IMR-90 (cell line): ENCODE measurements at regions not wholly inside any gene's neighbourhood (a gene's known extent, or its start where the extent isn't known, plus 50 kb on each side); places are given as distances from the start of the nearest gene placed in this dataset.

ENCODE experiments used
- ATAC-seq: fragments of 200-7000 bp; cut with Tn5 transposase; 2 replicates; pipeline ENCODE4 v1.9.1; 2020; ENCODE audit warnings: low read depth, mild to moderate bottlenecking, moderate library complexity
- BruUV-seq: library from RNA; stranded (reverse); fragments of 400-500 nt; replicated peaks from 2 replicates; lab custom pipeline; 2021; lab: Mats Ljungman, UMichigan
- CTCF ChIA-PET: fragments of 300-600 bp; formaldehyde crosslinking; extraction: SDS; loops from one replicate; lab custom pipeline; 2021; ENCODE audit warnings: antibody characterized with exemption; lab: Yijun Ruan, JAX
- POLR2A ChIA-PET: fragments of 300-600 bp; sonication (Branson Sonifier 250); formaldehyde crosslinking; loops from one replicate; lab custom pipeline; 2022; ENCODE audit warnings: antibody characterized with exemption; ENCODE audit not compliant: unreplicated experiment; lab: Charles Lee
- DNase-seq: peaks from one replicate; pipeline ENCODE4 v3.0.0; 2013
- H2AFZ ChIP-seq: replicated peaks from 2 replicates; pipeline ENCODE3; 2013; ENCODE audit warnings: low read length, mild to moderate bottlenecking; ENCODE audit not compliant: poor library complexity
- H2AK5ac ChIP-seq: 2 replicates; pipeline ENCODE4 v1.6.1; 2013; ENCODE audit warnings: low read depth, low read length, inconsistent platforms
- H2AK9ac ChIP-seq: replicated peaks from 2 replicates; pipeline ENCODE3; 2013; ENCODE audit warnings: mild to moderate bottlenecking, low read depth, low read length, moderate library complexity; ENCODE audit not compliant: poor library complexity
- H2BK120ac ChIP-seq: 2 replicates; pipeline ENCODE4 v1.6.1; 2013; ENCODE audit warnings: low read depth, low read length, inconsistent platforms
- H2BK15ac ChIP-seq: 3 replicates; pipeline ENCODE4 v1.6.1; 2013; ENCODE audit warnings: low read depth, low read length, inconsistent platforms
- H2BK20ac ChIP-seq: 2 replicates; pipeline ENCODE4 v1.6.1; 2013; ENCODE audit warnings: low read depth, mild to moderate bottlenecking, inconsistent platforms, low read length, moderate library complexity
- H2BK5ac ChIP-seq: 2 replicates; pipeline ENCODE4 v1.6.1; 2013; ENCODE audit warnings: mild to moderate bottlenecking, low read depth, low read length, inconsistent platforms; ENCODE audit not compliant: poor library complexity, severe bottlenecking
- H3K14ac ChIP-seq: replicated peaks from 2 replicates; pipeline ENCODE4 v1.6.1; 2013; ENCODE audit warnings: low read depth, low read length, inconsistent platforms
- H3K18ac ChIP-seq: 2 replicates; pipeline ENCODE4 v1.6.1; 2013; ENCODE audit warnings: low read depth, low read length, control low read depth
- H3K23ac ChIP-seq: 2 replicates; pipeline ENCODE4 v1.6.1; 2013; ENCODE audit warnings: low read depth, low read length, inconsistent platforms
- H3K27ac ChIP-seq: 2 replicates; pipeline ENCODE4 v1.5.1; 2013; ENCODE audit warnings: mild to moderate bottlenecking, control low read depth, low read length; ENCODE audit not compliant: insufficient read depth
- H3K27me3 ChIP-seq: 2 replicates; pipeline ENCODE4 v1.6.1; 2013; ENCODE audit warnings: low read length; ENCODE audit not compliant: control insufficient read depth, insufficient read depth
- H3K36me3 ChIP-seq: 2 replicates; pipeline ENCODE4 v1.6.1; 2013; ENCODE audit warnings: low read length, mixed read lengths; ENCODE audit not compliant: control insufficient read depth, insufficient read depth
- H3K4ac ChIP-seq: 2 replicates; pipeline ENCODE4 v1.6.1; 2013; ENCODE audit warnings: low read depth, low read length, inconsistent platforms
- H3K4me1 ChIP-seq: 2 replicates; pipeline ENCODE4 v1.6.1; 2013; ENCODE audit warnings: low read length, mixed read lengths; ENCODE audit not compliant: control insufficient read depth, insufficient read depth
- H3K4me2 ChIP-seq: 2 replicates; pipeline ENCODE4 v1.6.1; 2013; ENCODE audit warnings: low read depth, mild to moderate bottlenecking, control low read depth, low read length, moderate library complexity
- H3K4me3 ChIP-seq: 2 replicates; pipeline ENCODE4 v1.5.1; 2013; ENCODE audit warnings: low read depth, mild to moderate bottlenecking, control low read depth, low read length, moderate library complexity; ENCODE audit not compliant: insufficient read depth
- H3K56ac ChIP-seq: 2 replicates; pipeline ENCODE4 v1.6.1; 2013; ENCODE audit warnings: low read length, inconsistent platforms; ENCODE audit not compliant: insufficient read depth; ENCODE audit errors: extremely low read depth
- H3K79me1 ChIP-seq, 2 experiments: 2 replicates each; pipeline ENCODE4 v1.6.1; 2013; ENCODE audit warnings: low read length in 2 of 2, inconsistent platforms in 1 of 2, low read depth in 1 of 2
- H3K9ac ChIP-seq: 2 replicates; pipeline ENCODE4 v1.6.1; 2013; ENCODE audit warnings: low read depth, low read length, control low read depth
- H3K9me1 ChIP-seq: 2 replicates; pipeline ENCODE4 v1.6.1; 2013; ENCODE audit warnings: low read length, inconsistent platforms; ENCODE audit not compliant: insufficient read depth
- H3K9me3 ChIP-seq: 2 replicates; pipeline ENCODE4 v1.6.1; 2013; ENCODE audit warnings: low read length; ENCODE audit not compliant: control insufficient read depth, insufficient read depth
- H4K20me1 ChIP-seq: 2 replicates; pipeline ENCODE4 v1.6.1; 2013; ENCODE audit warnings: low read length, inconsistent platforms; ENCODE audit not compliant: insufficient read depth
- H4K5ac ChIP-seq: 2 replicates; pipeline ENCODE4 v1.6.1; 2013; ENCODE audit warnings: mild to moderate bottlenecking, low read depth, low read length, control low read depth
- H4K8ac ChIP-seq, 2 experiments: 2 replicates each; pipeline ENCODE4 v1.6.1; 2013; ENCODE audit warnings: low read depth in 2 of 2, low read length in 2 of 2, control low read depth in 1 of 2, inconsistent platforms in 1 of 2
- H4K91ac ChIP-seq: 2 replicates; pipeline ENCODE4 v1.6.1; 2013; ENCODE audit warnings: low read depth, low read length, inconsistent platforms; ENCODE audit not compliant: insufficient read depth
- CHD1 ChIP-seq: IDR thresholded peaks from 2 replicates; pipeline ENCODE4 v1.6.1; 2012; ENCODE audit warnings: low read depth, low read length, improper control_type of control experiment
- ELK1 ChIP-seq: fragments of 150-350 bp; IDR thresholded peaks from 2 replicates; pipeline ENCODE4 v1.6.1; 2016; ENCODE audit warnings: low read depth, mild to moderate bottlenecking, low read length, moderate library complexity, borderline replicate concordance
- MAFK ChIP-seq: IDR thresholded peaks from 2 replicates; pipeline ENCODE4 v1.6.1; 2012; ENCODE audit warnings: low read depth, low read length, improper control_type of control experiment
- MAZ ChIP-seq: IDR thresholded peaks from 2 replicates; pipeline ENCODE4 v1.6.1; 2012; ENCODE audit warnings: low read depth, mild to moderate bottlenecking, low read length, improper control_type of control experiment, moderate library complexity, borderline replicate concordance
- NFE2L2 ChIP-seq: fragments of 150-350 bp; IDR thresholded peaks from 2 replicates; pipeline ENCODE4 v1.6.1; 2016; ENCODE audit warnings: low read depth, mild to moderate bottlenecking, low read length
- POLR2A ChIP-seq: IDR thresholded peaks from 2 replicates; pipeline ENCODE4 v1.6.1; 2012; ENCODE audit warnings: mild to moderate bottlenecking, low read depth, low read length
- RAD21 ChIP-seq: IDR thresholded peaks from 2 replicates; pipeline ENCODE4 v1.6.1; 2012; ENCODE audit warnings: low read length, improper control_type of control experiment
- RCOR1 ChIP-seq: IDR thresholded peaks from 2 replicates; pipeline ENCODE4 v1.6.1; 2012; ENCODE audit warnings: mild to moderate bottlenecking, low read length, improper control_type of control experiment; ENCODE audit not compliant: insufficient replicate concordance
- RFX5 ChIP-seq: IDR thresholded peaks from 2 replicates; pipeline ENCODE4 v1.8.0; 2012; ENCODE audit warnings: low read depth, mild to moderate bottlenecking, low read length, moderate library complexity
- USF2 ChIP-seq: fragments of 150-350 bp; IDR thresholded peaks from 2 replicates; pipeline ENCODE4 v1.6.1; 2017; ENCODE audit warnings: mild to moderate bottlenecking, antibody characterized with exemption, low read length, low read depth
- WGBS, 2 experiments: methylation state at CpG; one replicate each; pipeline versions ENCODE4 v1.1.5 to v1.1.7; 2013; ENCODE audit warnings: missing lambda C conversion rate in 2 of 2; ENCODE audit not compliant: insufficient read length in 1 of 2; ENCODE audit errors: extremely low coverage in 2 of 2; 5-methylcytosine and 5-hydroxymethylcytosine counted together
- dilution Hi-C: fragments of 300-500 bp; cut with HindIII; formaldehyde crosslinking; loops from one replicate; pipeline ENCODE4 v1.14.3; 2018; ENCODE audit warnings: low sequenced_read_pairs; ENCODE audit not compliant: unreplicated experiment
- in situ Hi-C: fragments of 300-500 bp; cut with MboI; formaldehyde crosslinking; loops from 3 replicates; pipeline ENCODE4 v1.14.3; 2019; ENCODE audit warnings: low sequenced_read_pairs, inconsistent platforms, mixed read lengths
- intact Hi-C: fragments of 100-400 bp; cut with micrococcal nuclease; formaldehyde crosslinking; loops from 2 replicates; pipeline ENCODE4 v1.10.0; 2022
- TF ChIP-seq, protein P1 (sequence below): conservative IDR thresholded peaks from 2 replicates; pipeline ENCODE4 v1.5.1; 2012; ENCODE audit warnings: mild to moderate bottlenecking, low read depth, low read length, improper control_type of control experiment

DNA sequence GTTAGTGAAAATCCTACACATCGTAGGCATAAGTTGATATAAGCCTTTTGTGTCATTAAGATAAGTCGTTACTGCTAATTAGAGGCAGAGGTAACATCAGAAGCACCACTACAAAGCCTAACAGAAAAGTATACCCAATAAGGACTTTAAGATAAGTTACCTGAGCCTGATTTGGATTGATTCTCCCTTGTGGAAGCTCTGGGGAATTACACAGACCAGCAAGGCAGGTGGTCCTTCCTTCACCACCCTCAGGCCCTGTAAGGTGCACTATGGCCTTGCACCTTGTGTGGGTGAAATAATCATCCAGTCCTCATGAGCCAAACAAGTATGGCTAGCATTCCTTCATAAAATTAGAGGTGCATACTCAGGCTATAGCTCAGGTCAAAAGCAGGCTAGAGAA lies 166.7 kb upstream of the CHRM3 start:
- no peak for TF ChIP-seq NFE2L2
- no peak for TF ChIP-seq USF2
- no peak for TF ChIP-seq MAZ
- no peak for TF ChIP-seq RFX5
- TF ChIP-seq MAFK: no peak
- no peak for TF ChIP-seq CHD1
- no peak for TF ChIP-seq ELK1
- no peak for TF ChIP-seq RCOR1
- TF ChIP-seq RAD21: no peak
- no peak for TF ChIP-seq POLR2A
- TF ChIP-seq, protein P1, sequence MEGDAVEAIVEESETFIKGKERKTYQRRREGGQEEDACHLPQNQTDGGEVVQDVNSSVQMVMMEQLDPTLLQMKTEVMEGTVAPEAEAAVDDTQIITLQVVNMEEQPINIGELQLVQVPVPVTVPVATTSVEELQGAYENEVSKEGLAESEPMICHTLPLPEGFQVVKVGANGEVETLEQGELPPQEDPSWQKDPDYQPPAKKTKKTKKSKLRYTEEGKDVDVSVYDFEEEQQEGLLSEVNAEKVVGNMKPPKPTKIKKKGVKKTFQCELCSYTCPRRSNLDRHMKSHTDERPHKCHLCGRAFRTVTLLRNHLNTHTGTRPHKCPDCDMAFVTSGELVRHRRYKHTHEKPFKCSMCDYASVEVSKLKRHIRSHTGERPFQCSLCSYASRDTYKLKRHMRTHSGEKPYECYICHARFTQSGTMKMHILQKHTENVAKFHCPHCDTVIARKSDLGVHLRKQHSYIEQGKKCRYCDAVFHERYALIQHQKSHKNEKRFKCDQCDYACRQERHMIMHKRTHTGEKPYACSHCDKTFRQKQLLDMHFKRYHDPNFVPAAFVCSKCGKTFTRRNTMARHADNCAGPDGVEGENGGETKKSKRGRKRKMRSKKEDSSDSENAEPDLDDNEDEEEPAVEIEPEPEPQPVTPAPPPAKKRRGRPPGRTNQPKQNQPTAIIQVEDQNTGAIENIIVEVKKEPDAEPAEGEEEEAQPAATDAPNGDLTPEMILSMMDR: no peak
- no peaks in the 10 kb centered on the region; the same call in 1 of the 2 replicates for H3K9me3 ChIP-seq
- no peak overlapping the region for H3K4ac ChIP-seq
- H3K56ac ChIP-seq: no peak overlapping the region
- intact Hi-C loops (no loop called here), dilution Hi-C loops (no loop called here), in situ Hi-C loops (no loop called here)
- DNase-seq (no peak), ATAC-seq (no peak)
- no peaks in the 10 kb centered on the region for H3K9me1 ChIP-seq
- H3K4me3 ChIP-seq: no peak overlapping the region
- WGBS, 2 experiments: no CpG with 5 or more reads among the region's 2 CpGs
- no peaks in the 10 kb centered on the region for H3K79me1 ChIP-seq
- no peak overlapping the region for H2BK120ac ChIP-seq
- H2AK9ac ChIP-seq: no peak overlapping the region
- no peak overlapping the region for H3K23ac ChIP-seq
- H4K5ac ChIP-seq: no peak overlapping the region
- H2BK20ac ChIP-seq: no peak overlapping the region
- H2BK5ac ChIP-seq: no peak overlapping the region
- no peak overlapping the region for H4K8ac ChIP-seq
- H3K27me3 ChIP-seq: no peaks in the 10 kb centered on the region
- no peak overlapping the region for H2BK15ac ChIP-seq
- no peak overlapping the region for H3K9ac ChIP-seq
- no peaks in the 10 kb centered on the region for H4K20me1 ChIP-seq
- no TSS peak for BruUV-seq
- no peak overlapping the region for H2AK5ac ChIP-seq
- no peak overlapping the region for H3K27ac ChIP-seq
- no peak overlapping the region for H3K18ac ChIP-seq
- H3K4me1 ChIP-seq: no peaks in the 10 kb centered on the region
- no peak overlapping the region for H4K91ac ChIP-seq
- ChIA-PET CTCF (no interaction called here), POLR2A (no interaction called here)
- no peak overlapping the region for H3K4me2 ChIP-seq
- no peak overlapping the region for H2AFZ ChIP-seq
- no peaks in the 10 kb centered on the region for H3K36me3 ChIP-seq
- H3K14ac ChIP-seq: no peak overlapping the region
